D341Med (cell line): ENCODE measurements at regions not wholly inside any gene's neighbourhood (a gene's known extent, or its start where the extent isn't known, plus 50 kb on each side); places are given as distances from the start of the nearest gene placed in this dataset.
A peak's percentile ranks its signal among the peaks of the same experiment; 100 is the strongest.
"Not testable (repeated sequence)": the region's sequence is repeated elsewhere in the genome, so short reads cannot be mapped to it uniquely, and the experiment has no call there.

Experiments
- DNase-seq: peaks from one replicate; pipeline ENCODE4 v3.0.0; 2012; ENCODE audit warnings: low spot score

GRCh38 chr13:107817647-107818287 lies 397.6 kb downstream of the LIG4 start:
- no peak for DNase-seq

GRCh38 chr13:107812014-107812412 lies 403.3 kb downstream of the LIG4 start:
- DNase-seq: no peak

- no peak for DNase-seq
These were observed 403.9 kb downstream of the LIG4 start for GRCh38 chr13:107811233-107812013.

- no peak for DNase-seq
These were observed 406.2 kb downstream of the LIG4 start for GRCh38 chr13:107809125-107809524.

- DNase-seq: no peak
These were observed 406.9 kb downstream of the LIG4 start for GRCh38 chr13:107808389-107808788.

GRCh38 chr13:107807306-107808073 lies 407.8 kb downstream of the LIG4 start:
- no peak for DNase-seq

- no peak for DNase-seq
These were observed 408.6 kb downstream of the LIG4 start for GRCh38 chr13:107806726-107807125.

- DNase-seq: no peak
These were observed 411.4 kb downstream of the LIG4 start for GRCh38 chr13:107803822-107804495.

- DNase-seq: no peak
These were observed 413.7 kb downstream of the LIG4 start for GRCh38 chr13:107801621-107802020.

GRCh38 chr13:107799001-107799400 lies 416.3 kb downstream of the LIG4 start:
- no peak for DNase-seq

GRCh38 chr13:107790397-107790796 lies 424.9 kb downstream of the LIG4 start:
- no peak for DNase-seq

GRCh38 chr13:107788464-107789165 lies 426.7 kb downstream of the LIG4 start:
- DNase-seq: no peak

GRCh38 chr13:107782646-107783045 lies 432.7 kb downstream of the LIG4 start:
- DNase-seq: not testable (repeated sequence)

- no peak for DNase-seq
These were observed 437.2 kb downstream of the LIG4 start for GRCh38 chr13:107778094-107778493.

- DNase-seq: no peak
These were observed 444.8 kb downstream of the LIG4 start for GRCh38 chr13:107770541-107770940.

- no peak for DNase-seq
These were observed 448.2 kb downstream of the LIG4 start for GRCh38 chr13:107767119-107767518.

- peak; percentile 43 for DNase-seq
These were observed 449.5 kb downstream of the LIG4 start for GRCh38 chr13:107765724-107766401.

- DNase-seq: no peak
These were observed 451.3 kb downstream of the LIG4 start for GRCh38 chr13:107764046-107764445.

- DNase-seq: no peak
These were observed 461.6 kb downstream of the LIG4 start for GRCh38 chr13:107753748-107754147.

- no peak for DNase-seq
These were observed 462.0 kb downstream of the LIG4 start for GRCh38 chr13:107753291-107753690.

- DNase-seq: no peak
These were observed 471.4 kb downstream of the LIG4 start for GRCh38 chr13:107743983-107744382.
